OCI-LY1 (cell line): ENCODE measurements at regions not wholly inside any gene's neighbourhood (a gene's known extent, or its start where the extent isn't known, plus 50 kb on each side); places are given as distances from the start of the nearest gene placed in this dataset.
A peak's percentile ranks its signal among the peaks of the same experiment; 100 is the strongest.

Experiments
- H2AFZ ChIP-seq: fragments of 200-600 bp; sonication (generic), shearing (Covaris generic); 2 replicates; pipeline ENCODE4 v1.6.0; 2014; ENCODE audit warnings: antibody characterized with exemption, mild to moderate bottlenecking, low read length
- H3F3A ChIP-seq: fragments of 200-600 bp; sonication (generic), shearing (Covaris generic); 2 replicates; pipeline ENCODE4 v1.6.0; 2014; ENCODE audit warnings: mild to moderate bottlenecking, antibody characterized with exemption, low read length, moderate library complexity; ENCODE audit not compliant: insufficient read depth
- H3K27ac ChIP-seq: fragments of 200-600 bp; sonication (generic); 2 replicates; pipeline ENCODE4 v1.5.1; 2014; ENCODE audit warnings: low read length, mixed run types, mild to moderate bottlenecking, low read depth; ENCODE audit not compliant: poor library complexity, severe bottlenecking
- H3K27me3 ChIP-seq: fragments of 200-600 bp; sonication (generic); 2 replicates; pipeline ENCODE4 v1.6.0; 2014; ENCODE audit warnings: antibody characterized with exemption, mild to moderate bottlenecking, low read length, moderate library complexity; ENCODE audit not compliant: insufficient read depth
- H3K36me3 ChIP-seq: fragments of 200-600 bp; sonication (generic); 2 replicates; pipeline ENCODE4 v1.6.1; 2014; ENCODE audit warnings: mild to moderate bottlenecking, antibody characterized with exemption, low read length, moderate library complexity, mixed read lengths; ENCODE audit not compliant: insufficient read depth
- H3K4me1 ChIP-seq: fragments of 200-600 bp; sonication (generic); 2 replicates; pipeline ENCODE4 v1.5.1; 2014; ENCODE audit warnings: mild to moderate bottlenecking, low read length, moderate library complexity; ENCODE audit not compliant: insufficient read depth, severe bottlenecking
- H3K4me2 ChIP-seq: fragments of 200-600 bp; sonication (generic), shearing (Covaris generic); 2 replicates; pipeline ENCODE4 v1.6.1; 2014; ENCODE audit warnings: low read length
- H3K4me3 ChIP-seq: fragments of 200-600 bp; sonication (generic); 2 replicates; pipeline ENCODE4 v1.5.1; 2014; ENCODE audit warnings: low read length, low read depth, mild to moderate bottlenecking, mixed read lengths; ENCODE audit not compliant: poor library complexity, severe bottlenecking
- H3K79me2 ChIP-seq: fragments of 200-600 bp; shearing (Covaris generic); 2 replicates; pipeline ENCODE4 v1.6.1; 2016; ENCODE audit warnings: mixed run types, low read length, mixed read lengths; ENCODE audit not compliant: insufficient read depth
- H3K9ac ChIP-seq: fragments of 200-600 bp; sonication (generic), shearing (Covaris generic); 2 replicates; pipeline ENCODE4 v1.6.1; 2014; ENCODE audit warnings: mild to moderate bottlenecking, low read length, mixed read lengths
- H3K9me2 ChIP-seq: fragments of 200-600 bp; sonication (generic), shearing (Covaris generic); 2 replicates; pipeline ENCODE4 v1.6.1; 2014; ENCODE audit warnings: low read depth, mild to moderate bottlenecking, low read length, mixed read lengths
- H3K9me3 ChIP-seq: fragments of 200-600 bp; shearing (Covaris generic); 2 replicates; pipeline ENCODE4 v1.6.1; 2014; ENCODE audit warnings: low read length, mixed read lengths
- H4K20me1 ChIP-seq: fragments of 200-600 bp; sonication (generic), shearing (Covaris generic); 2 replicates; pipeline ENCODE4 v1.6.0; 2016; ENCODE audit warnings: mild to moderate bottlenecking, low read length; ENCODE audit not compliant: insufficient read depth
- EZH2 ChIP-seq: fragments of 200-600 bp; sonication (generic), shearing (Covaris generic); IDR thresholded peaks from 2 replicates; pipeline ENCODE4 v1.8.0; 2017; ENCODE audit warnings: borderline replicate concordance, mixed run types, mild to moderate bottlenecking, antibody characterized with exemption, low read length, moderate library complexity, mixed read lengths
- TF ChIP-seq, protein P1 (sequence below): fragments of 200-600 bp; sonication (generic), shearing (Covaris generic); IDR thresholded peaks from 2 replicates; pipeline ENCODE4 v1.5.1; 2017; ENCODE audit warnings: mild to moderate bottlenecking, antibody characterized with exemption, low read length, moderate library complexity, mixed read lengths

DNA sequence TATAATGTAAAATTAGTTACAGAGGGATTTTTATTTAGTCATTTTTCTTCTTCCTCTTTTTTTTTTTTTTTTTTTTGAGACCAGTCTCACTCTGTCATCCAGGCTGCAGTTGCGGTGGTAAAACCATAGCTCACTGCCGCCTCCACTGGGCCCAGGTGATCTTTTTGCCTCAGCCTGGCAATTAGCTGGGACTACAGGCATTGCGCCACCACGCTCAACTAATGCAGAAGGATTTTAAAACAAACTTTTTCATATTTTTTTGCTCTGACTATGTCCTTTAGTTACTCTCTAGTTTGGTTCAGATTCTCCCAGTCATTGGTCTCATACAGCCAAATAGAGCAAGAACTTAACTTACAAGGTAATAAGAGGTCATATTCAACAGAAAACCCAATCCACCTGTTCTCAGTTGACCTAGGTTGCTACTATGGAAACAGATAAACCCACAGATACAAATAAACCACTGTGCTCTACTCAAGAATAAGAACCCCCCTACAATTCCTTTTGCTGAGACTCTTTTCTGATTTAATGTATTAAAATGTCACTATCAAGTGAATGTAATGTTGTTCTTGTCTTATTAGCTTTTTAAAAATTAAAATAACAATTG, 50.1 kb upstream of the TTC39B start:
- H3K79me2 ChIP-seq: no peaks in the 10 kb centered on the region
- no peak for TF ChIP-seq EZH2
- TF ChIP-seq, protein P1, sequence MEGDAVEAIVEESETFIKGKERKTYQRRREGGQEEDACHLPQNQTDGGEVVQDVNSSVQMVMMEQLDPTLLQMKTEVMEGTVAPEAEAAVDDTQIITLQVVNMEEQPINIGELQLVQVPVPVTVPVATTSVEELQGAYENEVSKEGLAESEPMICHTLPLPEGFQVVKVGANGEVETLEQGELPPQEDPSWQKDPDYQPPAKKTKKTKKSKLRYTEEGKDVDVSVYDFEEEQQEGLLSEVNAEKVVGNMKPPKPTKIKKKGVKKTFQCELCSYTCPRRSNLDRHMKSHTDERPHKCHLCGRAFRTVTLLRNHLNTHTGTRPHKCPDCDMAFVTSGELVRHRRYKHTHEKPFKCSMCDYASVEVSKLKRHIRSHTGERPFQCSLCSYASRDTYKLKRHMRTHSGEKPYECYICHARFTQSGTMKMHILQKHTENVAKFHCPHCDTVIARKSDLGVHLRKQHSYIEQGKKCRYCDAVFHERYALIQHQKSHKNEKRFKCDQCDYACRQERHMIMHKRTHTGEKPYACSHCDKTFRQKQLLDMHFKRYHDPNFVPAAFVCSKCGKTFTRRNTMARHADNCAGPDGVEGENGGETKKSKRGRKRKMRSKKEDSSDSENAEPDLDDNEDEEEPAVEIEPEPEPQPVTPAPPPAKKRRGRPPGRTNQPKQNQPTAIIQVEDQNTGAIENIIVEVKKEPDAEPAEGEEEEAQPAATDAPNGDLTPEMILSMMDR: peak; percentile 42; the same call in 1 of the 2 replicates
- no peak overlapping the region for H3K4me3 ChIP-seq
- H3K9ac ChIP-seq: no peak overlapping the region
- no peaks in the 10 kb centered on the region for H3K9me2 ChIP-seq
- H3K27me3 ChIP-seq: no peaks in the 10 kb centered on the region
- H3K9me3 ChIP-seq: no peaks in the 10 kb centered on the region
- H3K27ac ChIP-seq: no peak overlapping the region
- no peaks in the 10 kb centered on the region for H4K20me1 ChIP-seq
- H3F3A ChIP-seq: no peaks in the 10 kb centered on the region
- H3K4me2 ChIP-seq: no peak overlapping the region
- no peak overlapping the region for H2AFZ ChIP-seq
- no peaks in the 10 kb centered on the region for H3K36me3 ChIP-seq
- no peaks in the 10 kb centered on the region for H3K4me1 ChIP-seq
